HepG2 (cell line): ENCODE measurements at regions not wholly inside any gene's neighbourhood (a gene's known extent, or its start where the extent isn't known, plus 50 kb on each side); places are given as distances from the start of the nearest gene placed in this dataset.
A peak's percentile ranks its signal among the peaks of the same experiment; 100 is the strongest.

Experiments used
- CBFB ChIP-seq: sonication (generic); formaldehyde crosslinking; IDR thresholded peaks from 2 replicates; pipeline ENCODE4 v1.4.0; 2020; ENCODE audit warnings: missing genetic modification reagents
- CBX1 ChIP-seq: IDR thresholded peaks from one replicate; pipeline ENCODE4 v1.6.1; 2016; ENCODE audit warnings: antibody characterized with exemption, low read depth
- FOXA1 ChIP-seq, 2 experiments: fragments of 450-650 bp in 1 of 2; sonication (generic) in 1 of 2; formaldehyde crosslinking in 1 of 2; IDR thresholded peaks; 2 replicates each; pipeline versions ENCODE4 v1.4.0 to v1.6.1; 2016 to 2020; ENCODE audit warnings: missing genetic modification reagents in 1 of 2
- GMEB1 ChIP-seq: sonication (generic); formaldehyde crosslinking; IDR thresholded peaks from 2 replicates; pipeline ENCODE4 v1.5.1; 2020; ENCODE audit warnings: missing genetic modification reagents, mild to moderate bottlenecking, borderline replicate concordance
- HCFC1 ChIP-seq: fragments of 150-350 bp; IDR thresholded peaks from 2 replicates; pipeline ENCODE4 v1.6.1; 2014; ENCODE audit warnings: low read depth, low read length
- HMGXB3 ChIP-seq: sonication (generic); formaldehyde crosslinking; IDR thresholded peaks from 2 replicates; pipeline ENCODE4 v1.4.0; 2020; ENCODE audit warnings: missing genetic modification reagents, borderline replicate concordance
- ISL2 ChIP-seq: sonication (generic); formaldehyde crosslinking; IDR thresholded peaks from 2 replicates; pipeline ENCODE4 v1.5.0; 2020; ENCODE audit warnings: missing genetic modification reagents
- JUN ChIP-seq: sonication (generic); formaldehyde crosslinking; IDR thresholded peaks from 2 replicates; pipeline ENCODE4 v1.4.0; 2020; ENCODE audit warnings: mild to moderate bottlenecking, missing genetic modification reagents
- MXD3 ChIP-seq: IDR thresholded peaks from 2 replicates; pipeline ENCODE4 v1.6.1; 2016; ENCODE audit warnings: mild to moderate bottlenecking, missing biosample characterization, missing genetic modification reagents
- NR2F1 ChIP-seq, 2 experiments: fragments of 450-650 bp in 1 of 2; formaldehyde crosslinking in 1 of 2; IDR thresholded peaks; 2 replicates each; pipeline versions ENCODE4 v1.5.0 to v1.6.1; 2016 to 2020; ENCODE audit warnings: mild to moderate bottlenecking in 1 of 2, missing compliant biosample characterization in 1 of 2, missing genetic modification reagents in 1 of 2, moderate library complexity in 1 of 2
- PHF8 ChIP-seq: sonication (generic); formaldehyde crosslinking; IDR thresholded peaks from 2 replicates; pipeline ENCODE4 v1.5.0; 2020; ENCODE audit warnings: missing genetic modification reagents
- RERE ChIP-seq: IDR thresholded peaks from 2 replicates; pipeline ENCODE4 v1.6.1; 2016; ENCODE audit warnings: low read depth, missing genetic modification reagents, missing compliant biosample characterization
- ZBTB25 ChIP-seq: IDR thresholded peaks from 2 replicates; pipeline ENCODE4 v1.6.1; 2018; ENCODE audit warnings: missing genetic modification reagents
- ZNF282 ChIP-seq: fragments of 450-650 bp; IDR thresholded peaks from 2 replicates; pipeline ENCODE4 v1.6.1; 2018; ENCODE audit not compliant: partially characterized antibody
- ZNF816 ChIP-seq: sonication (generic); formaldehyde crosslinking; IDR thresholded peaks from 2 replicates; pipeline ENCODE4 v1.8.0; 2022; ENCODE audit warnings: missing genetic modification reagents, mild to moderate bottlenecking, borderline replicate concordance

- TF ChIP-seq RERE (peak; percentile 88), JUN (CRISPR knock-in tag) (peak; percentile 12; the same call in 1 of the 2 replicates), NR2F1 (CRISPR knock-in tag; IDR thresholded peaks at IDR 0.05) (peak; percentile 82 to 94), ZNF282 (peak; percentile 99), MXD3 (CRISPR knock-in tag) (peak; percentile 19; the same call in 1 of the 2 replicates), FOXA1 (IDR thresholded peaks at IDR 0.05) (no peak), FOXA1 (CRISPR knock-in tag; IDR thresholded peaks at IDR 0.05) (peak; percentile 98), HCFC1 (no peak), ZBTB25 (peak; percentile 93), CBFB (CRISPR knock-in tag) (peak; percentile 91), PHF8 (peak; percentile 61), GMEB1 (CRISPR knock-in tag) (peak; percentile 42; the same call in 1 of the 2 replicates), CBX1 (no peak), HMGXB3 (CRISPR knock-in tag) (peak; percentile 85), ZNF816 (CRISPR knock-in tag) (peak; percentile 92; the same call in 1 of the 2 replicates), ISL2 (CRISPR knock-in tag) (peak; percentile 95)
Observed at GRCh38 chr9:129557192-129558036, 63.5 kb downstream of the C9orf50 start (continued).
